KG1 (cell line): ENCODE measurements at regions not wholly inside any gene's neighbourhood (a gene's known extent, or its start where the extent isn't known, plus 50 kb on each side); places are given as distances from the start of the nearest gene placed in this dataset.
A peak's percentile ranks its signal among the peaks of the same experiment; 100 is the strongest.

Experiments
- DNase-seq: peaks from one replicate; lab custom pipeline; 2025; lab: John Stamatoyannopoulos, UW

DNA sequence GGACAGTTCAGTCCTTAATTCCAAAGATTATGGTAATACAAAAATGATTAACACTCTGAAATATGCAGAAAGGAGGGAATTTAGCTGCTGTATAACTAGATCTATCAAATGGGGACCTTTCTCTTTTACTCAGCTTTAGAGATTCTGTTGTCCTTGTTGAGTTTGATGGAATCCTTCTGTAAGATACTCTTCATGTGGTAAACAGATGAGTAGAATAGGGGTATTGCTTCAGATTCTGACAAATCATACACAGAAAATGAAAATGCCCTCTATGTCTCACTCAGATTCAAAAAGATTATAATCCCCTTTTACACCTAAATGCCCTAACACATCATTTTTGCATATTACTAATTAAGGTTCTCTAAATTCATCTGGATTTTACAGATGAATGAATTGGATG is 50.7 kb downstream of the ARHGAP35 start:
- DNase-seq, result no peak

DNA sequence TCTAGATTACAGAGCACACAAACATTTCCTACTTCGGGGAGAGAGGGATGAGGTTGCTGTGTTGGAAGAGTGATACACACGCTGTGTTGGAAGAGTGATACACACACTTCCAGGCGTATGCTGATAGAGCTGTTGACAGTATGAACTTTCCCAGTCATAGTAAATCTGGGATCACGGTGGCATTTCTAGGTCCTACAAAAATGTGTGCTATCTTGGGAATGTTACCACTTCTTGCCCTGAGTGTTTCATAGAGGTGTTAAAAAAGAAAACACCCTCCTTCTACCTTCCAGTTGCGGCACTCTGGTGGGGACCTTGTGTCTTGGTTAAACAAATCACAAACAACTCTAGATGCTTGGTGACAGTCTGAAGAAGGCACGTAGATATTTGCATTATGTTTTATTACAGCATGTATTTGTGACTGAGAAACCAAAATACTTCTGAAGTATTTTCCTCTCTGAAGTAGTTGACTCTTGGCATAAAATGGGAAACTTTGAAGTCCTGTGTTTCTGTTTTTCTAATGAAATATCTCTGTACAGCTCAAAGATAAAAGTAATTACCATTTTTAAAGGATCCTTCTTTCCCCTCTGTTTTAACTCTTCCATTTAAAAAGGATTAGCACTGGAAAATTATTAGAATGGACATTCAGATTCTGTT is 52.5 kb downstream of the ARHGAP35 start:
- no peak for DNase-seq

DNA sequence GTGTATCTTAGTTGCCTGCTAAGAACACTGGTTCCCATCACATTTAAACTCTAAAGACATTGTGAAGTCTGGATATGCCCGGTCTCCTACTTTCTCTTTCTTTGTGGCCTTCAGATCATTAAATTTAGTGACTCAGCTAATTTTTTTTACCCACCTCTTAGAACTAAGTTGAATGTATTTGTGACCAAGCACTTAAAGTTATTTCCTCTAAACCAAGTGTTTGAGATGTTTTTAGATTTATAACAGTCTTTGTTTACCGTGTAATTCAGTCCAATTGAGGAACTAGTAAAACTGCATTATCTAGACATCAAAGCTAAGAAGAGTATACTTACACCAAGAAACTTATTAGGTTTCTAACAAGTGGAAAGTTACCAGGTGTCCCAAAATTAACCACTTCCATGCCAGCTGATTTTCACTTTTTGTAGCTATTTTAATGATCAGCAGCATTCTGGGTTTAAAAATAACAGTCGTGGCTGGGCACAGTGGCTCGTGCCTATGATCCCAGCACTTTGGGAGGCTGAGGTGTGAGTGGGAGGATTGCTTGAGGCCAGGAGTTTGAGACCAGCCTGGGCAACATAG is 53.1 kb downstream of the ARHGAP35 start:
- DNase-seq, result peak; percentile 61

DNA sequence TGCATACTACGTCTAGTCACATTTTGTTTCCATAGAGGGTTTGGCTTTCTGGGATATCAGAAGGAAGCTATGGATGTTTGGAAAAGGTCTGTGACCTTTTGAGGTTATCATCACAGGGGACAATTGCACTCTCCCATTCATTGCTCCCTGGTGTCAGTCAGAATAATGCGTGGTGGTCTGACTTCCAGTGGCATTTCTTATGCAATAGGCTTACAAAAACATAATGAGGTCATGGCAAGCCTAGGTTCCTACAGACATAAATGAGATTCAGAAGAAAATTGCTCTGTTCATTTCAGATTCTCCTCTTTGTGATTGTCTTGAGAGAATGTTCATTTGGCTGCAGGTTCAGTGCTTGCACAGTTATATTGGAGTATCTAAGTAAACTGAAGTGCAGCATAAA is 54.6 kb downstream of the ARHGAP35 start:
- no peak for DNase-seq

DNA sequence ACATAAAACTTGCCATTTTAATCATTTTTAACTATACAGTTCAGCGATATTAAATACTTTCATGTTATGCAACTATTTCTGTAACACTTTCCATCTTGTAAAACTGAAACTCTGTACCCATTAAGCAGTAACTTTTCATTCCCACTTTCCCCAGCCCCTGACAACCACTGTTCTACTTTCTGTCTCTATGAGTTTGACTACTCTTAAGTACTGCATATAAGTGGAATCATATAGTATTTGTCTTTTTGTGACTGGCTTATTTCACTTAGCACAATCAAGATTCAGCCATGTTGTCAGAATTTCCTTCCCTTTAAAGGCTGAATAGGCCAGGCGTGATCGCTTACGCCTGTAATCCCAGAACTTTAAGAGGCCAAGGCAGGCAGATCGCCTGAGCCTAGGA is 56.2 kb downstream of the ARHGAP35 start:
- no peak for DNase-seq

DNA sequence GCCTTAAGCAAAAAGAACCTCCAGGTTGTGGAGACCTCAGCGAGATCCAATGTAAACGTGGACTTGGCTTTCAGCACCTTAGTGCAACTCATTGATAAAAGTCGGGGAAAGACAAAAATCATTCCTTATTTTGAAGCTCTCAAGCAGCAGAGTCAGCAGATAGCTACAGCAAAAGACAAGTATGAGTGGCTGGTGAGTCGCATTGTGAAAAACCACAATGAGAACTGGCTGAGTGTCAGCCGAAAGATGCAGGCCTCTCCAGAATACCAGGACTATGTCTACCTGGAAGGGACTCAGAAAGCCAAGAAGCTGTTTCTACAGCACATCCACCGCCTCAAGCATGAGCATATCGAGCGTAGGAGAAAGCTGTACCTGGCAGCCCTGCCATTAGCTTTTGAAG is 58.5 kb downstream of the ARHGAP35 start:
- no peak for DNase-seq

DNA sequence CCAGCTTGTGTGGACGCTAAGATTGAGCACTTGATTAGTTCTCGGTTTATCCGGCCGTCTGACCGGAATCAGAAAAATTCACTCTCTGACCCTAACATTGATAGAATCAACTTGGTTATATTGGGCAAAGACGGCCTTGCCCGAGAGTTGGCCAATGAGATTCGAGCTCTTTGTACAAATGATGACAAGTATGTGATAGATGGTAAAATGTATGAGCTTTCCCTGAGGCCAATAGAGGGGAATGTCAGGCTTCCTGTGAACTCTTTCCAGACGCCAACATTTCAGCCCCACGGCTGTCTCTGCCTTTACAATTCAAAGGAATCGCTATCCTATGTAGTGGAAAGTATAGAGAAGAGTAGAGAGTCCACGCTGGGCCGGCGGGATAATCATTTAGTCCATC is 59.6 kb downstream of the ARHGAP35 start:
- no peak for DNase-seq

DNA sequence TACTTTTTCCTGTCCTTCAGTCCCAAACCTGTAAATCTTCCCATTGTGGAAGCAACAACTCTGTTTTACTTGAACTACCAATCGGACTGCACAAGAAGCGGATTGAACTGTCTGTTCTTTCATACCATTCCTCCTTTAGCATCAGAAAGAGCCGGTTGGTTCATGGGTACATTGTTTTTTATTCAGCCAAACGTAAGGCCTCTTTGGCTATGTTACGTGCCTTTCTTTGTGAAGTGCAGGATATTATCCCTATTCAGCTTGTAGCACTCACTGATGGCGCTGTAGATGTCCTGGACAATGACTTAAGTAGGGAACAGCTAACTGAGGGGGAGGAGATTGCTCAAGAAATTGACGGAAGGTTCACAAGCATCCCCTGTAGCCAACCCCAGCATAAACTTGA is 60.3 kb downstream of the ARHGAP35 start:
- DNase-seq, result no peak

DNA sequence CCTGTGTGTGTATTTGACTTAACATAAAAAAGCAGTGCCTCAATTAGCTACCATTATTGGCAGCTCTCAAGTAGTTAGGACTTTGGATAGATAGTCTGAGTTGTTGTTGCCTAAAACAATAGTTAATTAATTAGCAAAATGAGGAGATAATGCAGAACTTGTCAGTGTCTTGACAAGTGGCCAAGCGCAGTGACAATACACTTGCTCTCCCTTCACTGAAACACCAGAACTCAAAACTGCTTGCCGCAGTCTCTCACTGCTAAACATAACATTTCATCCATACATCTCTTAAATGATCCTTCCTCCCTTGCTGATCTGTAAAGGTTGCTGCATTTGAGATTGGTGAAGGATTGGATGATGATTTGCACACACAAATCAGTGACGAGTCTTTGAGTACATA is 61.7 kb downstream of the ARHGAP35 start:
- no peak for DNase-seq

DNA sequence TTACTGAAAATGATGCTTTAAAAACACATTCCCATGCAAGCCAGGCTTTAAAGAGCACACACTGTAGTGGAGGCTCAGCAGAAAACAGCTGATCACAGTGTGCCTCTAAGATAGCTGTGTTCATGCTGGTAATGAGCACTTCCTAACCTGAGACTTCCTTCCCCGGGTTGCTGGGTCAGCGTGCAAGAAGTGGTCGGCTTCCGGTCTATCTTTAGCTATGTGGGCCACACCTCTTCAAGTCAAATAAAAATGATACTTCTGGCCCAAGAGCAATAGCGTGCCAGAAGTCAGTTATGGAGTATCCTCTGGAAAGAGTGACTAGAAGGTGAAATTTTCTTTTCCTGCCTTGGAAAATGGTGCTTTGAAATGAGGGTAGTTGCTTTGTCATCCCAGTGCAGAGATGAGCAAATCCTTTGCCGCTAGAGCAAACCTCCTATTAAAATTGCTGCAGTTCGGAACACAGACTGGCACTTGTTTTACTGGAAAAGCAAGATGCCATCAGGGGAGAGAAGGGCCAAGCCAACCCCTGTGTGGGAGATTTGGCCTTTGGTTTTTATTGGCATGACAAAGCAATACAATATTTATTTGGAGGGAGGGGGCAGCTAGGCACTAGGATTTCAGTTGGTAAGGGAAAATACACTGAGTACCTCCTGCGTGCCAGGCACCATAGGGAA is 64.2 kb downstream of the ARHGAP35 start:
- no peak for DNase-seq

DNA sequence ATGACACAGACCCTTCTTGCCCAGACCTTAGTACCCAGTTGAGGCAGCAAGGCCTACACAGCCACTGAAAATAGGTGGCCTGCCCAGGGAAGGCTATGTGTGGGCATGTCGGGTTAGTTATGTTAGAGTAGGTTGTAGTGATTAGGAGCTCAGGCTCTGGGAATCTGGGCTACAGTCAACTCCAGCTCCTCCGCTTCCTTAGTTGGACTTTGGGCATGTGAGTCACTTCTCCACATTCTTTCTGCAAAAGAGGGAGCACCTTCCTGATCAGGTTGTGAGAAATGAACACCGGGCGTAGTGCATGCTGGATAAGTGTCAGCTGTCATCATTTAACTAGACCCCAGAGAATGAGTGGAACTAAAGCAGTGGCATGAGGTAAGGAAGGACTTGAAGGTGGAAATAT is 64.8 kb downstream of the ARHGAP35 start:
- no peak for DNase-seq

DNA sequence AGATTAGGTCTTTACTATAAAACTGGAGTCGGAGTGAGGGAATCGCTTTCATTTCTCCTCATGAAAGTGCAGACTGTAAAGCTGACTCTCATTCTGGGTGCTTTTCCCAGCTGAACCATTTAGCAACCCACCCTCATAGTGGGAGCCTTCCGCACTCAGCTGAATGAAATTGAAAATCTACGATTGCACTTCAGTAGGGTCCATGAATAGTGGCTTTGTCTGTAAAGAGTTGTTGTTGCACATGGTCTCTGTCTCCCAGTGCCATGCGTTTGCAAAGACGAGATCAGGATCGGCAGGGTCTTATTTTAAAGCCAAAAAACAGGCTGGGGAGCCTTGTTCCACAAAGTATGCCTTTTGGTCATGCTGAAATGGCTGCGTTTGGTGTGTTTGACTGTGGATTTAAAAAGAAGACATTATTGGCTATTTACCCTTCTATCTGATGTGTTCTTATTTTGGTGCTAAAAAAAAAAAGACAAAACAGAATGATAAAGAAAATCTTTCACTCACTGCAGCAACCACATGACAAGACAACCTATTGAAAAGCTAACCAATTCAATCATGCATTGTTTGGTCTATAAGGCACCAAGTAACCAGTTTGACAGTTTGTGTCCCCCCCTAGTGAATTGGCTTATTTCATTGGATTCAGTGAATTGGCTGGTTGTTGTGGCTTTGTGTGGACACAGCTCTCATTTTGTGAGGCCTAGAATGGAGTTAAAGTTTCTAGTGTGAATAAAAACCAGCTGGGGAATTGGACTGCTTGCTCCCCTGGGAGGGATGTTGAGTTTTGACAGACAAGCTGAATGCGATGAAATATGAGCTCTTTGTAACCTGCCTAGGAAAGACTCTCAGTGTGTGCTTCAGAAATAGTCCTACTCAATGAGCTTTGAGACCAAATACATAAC is 65.6 kb downstream of the ARHGAP35 start:
- no peak for DNase-seq

DNA sequence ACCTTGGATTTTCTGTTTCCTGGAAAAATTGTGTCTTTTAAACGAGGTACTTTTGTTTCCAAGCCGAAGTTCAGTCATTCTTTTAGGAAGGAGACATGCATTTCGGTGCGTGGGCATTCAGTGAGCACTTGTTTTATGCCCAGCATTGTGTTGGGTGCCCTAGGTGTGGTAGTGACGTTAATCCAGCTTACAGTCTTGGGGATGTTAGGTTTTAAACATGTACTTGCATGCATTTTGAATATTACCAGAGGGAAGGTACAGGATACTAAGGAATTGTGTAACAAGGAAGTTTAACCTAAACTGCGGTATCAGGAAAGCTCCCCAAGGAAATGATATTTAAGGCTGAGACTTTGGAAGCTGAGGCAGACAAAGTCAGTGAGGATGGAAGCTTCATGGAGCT is 66.3 kb downstream of the ARHGAP35 start:
- no peak for DNase-seq

DNA sequence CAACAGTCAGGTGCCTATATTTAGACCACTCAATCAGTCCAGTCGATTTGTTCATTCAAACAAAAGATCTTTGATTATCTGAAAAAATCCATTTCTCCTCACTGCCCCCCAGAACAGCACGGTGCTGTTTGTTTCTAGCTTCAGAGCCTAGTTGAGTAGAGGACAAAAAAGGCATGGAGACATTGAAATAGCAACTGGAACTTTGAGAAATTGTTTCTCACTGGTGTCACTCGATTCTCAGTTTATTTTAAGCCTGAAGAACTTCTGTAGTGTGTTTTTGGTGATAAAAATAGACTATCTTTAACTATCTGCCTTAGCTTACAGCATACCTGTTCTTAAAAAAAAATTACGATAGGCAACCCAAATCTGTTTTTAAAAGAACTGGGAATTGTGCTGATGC is 67.1 kb downstream of the ARHGAP35 start:
- DNase-seq, result no peak

DNA sequence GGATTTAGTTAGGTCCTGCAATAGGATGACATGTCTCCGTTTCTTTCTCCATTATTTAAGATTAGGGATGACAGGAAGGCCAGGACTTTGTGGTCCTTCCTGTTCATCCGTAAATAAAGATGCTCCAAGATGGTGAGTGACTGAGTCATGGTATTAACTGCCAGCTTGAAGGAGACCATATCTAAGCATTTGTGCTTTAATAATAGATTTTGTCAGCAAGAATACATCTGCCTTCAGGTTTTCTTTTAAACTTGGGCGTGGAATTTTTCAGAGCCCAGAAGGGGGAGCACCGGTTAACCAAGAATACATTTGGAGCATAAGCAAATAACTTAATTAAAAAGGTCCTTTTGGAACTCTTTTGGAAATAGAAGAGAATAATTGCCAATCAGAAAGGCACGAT is 68.2 kb downstream of the ARHGAP35 start:
- DNase-seq, result no peak

DNA sequence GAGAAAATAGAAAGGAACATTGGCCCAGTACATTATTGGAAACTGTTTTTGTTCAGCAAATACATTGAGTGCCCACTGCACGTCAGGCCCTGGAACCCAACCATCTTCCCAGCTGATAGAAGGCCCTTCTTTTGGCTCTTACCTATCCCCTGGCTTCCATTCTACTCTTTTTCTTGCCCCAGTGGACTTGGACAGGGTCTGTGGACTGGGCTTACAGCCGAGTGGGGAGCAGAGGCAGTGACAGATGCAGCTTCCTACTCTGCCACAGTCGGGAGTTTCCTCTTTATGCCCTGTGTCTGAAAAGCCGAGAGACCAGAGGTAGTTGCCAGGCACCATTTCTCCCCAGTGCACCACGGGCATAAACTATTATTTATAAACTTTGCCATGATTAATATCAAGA is 70.4 kb downstream of the ARHGAP35 start:
- DNase-seq, result no peak

DNA sequence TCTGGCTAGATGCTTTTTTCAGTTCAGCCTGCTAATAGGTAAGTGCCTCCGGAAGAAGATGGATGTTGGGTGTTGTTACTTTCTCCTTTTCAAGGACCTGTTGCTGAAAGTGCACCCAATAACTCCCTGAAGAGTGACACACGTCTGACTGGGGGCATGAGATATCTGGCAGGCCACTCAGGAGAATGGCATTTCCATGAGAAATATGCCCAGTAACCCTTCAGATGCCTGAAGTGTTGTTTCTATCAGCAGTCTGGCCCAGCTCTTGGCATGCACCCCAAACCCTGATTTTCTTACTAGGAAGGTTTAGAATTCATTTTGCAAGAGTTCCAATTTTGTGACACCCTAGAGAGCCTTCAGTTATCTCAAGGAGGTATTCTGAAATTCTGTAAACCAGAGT is 71.5 kb downstream of the ARHGAP35 start:
- DNase-seq, result no peak

DNA sequence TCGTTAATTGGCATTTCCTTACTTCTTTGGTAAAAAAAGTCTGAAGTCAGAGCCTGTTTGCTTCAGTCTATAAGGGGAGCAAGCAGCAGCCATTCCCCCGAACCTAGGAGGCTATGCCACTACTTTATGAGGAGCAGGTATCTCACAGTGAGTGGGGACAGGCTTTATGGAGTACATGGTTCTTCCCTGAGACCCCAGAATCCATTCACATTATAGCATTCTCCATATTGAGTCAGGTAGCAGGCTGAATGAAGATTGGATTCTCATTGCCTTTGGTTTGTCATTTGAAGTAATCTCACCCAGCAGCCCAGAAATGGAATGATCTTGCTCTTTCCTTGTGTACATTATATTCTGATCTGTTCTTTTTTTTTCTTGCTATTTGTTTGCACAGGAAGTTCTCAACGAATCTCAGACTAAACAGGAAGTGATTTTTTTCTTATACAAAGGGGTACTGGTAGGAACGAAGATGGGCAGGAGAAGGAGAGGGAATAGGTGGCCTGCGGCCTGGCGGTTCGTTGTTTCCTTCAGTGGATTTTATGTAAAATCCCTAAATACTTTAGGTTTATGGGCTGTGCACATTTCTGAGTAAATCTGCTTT is 74.4 kb downstream of the ARHGAP35 start:
- DNase-seq, result no peak

DNA sequence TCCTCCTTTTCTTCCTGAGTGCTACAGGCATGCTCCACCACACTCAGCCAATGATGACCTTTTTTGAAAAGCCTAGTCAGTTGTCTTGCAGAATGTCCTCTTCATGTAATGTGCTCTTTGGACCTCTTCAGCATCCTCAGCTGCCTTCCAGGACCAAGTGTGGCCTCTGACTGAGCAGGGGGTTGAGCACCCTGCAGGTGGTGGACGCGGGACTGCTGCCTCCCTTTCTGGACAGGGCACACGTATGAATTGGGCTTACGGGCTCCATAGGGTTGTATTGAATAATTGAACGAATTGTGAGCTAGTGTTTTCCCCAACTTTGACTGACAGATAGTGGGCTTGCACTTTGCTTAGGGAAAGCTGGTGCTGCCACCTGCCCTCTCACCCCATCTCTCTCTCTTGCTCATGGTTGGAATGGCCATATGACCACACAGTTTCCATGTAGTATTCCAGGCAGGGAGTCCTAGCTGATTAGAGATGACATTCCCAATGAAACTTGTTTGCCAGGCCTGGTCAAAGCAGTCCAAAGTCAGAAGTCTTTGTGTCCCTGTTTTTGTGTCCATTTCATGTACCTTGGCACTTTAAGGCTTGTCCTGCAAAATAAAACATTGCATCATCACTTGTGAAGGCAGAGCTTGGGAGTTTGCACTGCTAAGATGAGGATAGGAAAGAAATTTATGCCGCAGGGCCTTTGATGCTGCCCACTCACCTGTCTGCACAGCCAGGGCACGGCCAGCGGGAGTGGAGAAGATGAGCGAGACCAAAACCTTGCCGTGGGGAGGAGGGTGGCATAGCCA is 76.3 kb upstream of the NPAS1 start:
- no peak for DNase-seq

DNA sequence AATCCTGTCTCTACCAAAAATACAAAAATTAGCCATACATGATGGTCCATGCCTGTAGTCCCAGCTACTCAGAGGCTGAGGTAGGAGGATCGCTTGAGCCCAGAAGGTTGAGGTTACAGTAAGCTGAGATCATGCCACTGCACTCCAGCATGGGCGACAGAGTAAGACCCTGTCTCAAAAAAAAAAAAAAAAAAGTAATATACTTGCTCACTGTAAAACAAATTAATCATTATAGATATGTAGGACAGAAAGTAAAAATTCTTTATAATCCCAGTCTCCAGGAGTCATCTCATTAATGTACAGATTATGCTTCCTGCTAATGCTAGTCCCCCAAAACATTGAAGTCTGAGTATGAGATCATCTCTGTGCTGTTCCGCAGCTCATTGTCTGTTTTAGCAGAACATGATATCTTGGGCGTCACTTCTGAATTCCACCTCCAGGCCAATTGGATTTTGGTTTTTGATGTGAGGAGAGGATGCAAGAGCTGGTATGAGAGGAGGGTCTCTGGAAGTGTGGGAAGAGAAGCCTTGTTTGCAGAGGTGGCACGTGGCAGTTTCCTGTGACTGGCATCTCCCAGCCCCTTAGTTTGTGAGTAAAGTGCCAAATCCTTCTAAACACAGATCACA is 75.4 kb upstream of the NPAS1 start:
- DNase-seq, result no peak
